MM.1S (cell line): ENCODE measurements at regions not wholly inside any gene's neighbourhood (a gene's known extent, or its start where the extent isn't known, plus 50 kb on each side); places are given as distances from the start of the nearest gene placed in this dataset.

Source experiments
- DNase-seq: peaks from one replicate; pipeline ENCODE4 v3.0.0-alpha.2; 2015
- H2AFZ ChIP-seq: fragments of 300-600 bp; sonication (generic); 2 replicates; pipeline ENCODE4 v1.6.0; 2016; ENCODE audit warnings: antibody characterized with exemption, low read length
- H3F3A ChIP-seq: fragments of 300-600 bp; sonication (generic); 2 replicates; pipeline ENCODE4 v1.6.1; 2016; ENCODE audit warnings: mild to moderate bottlenecking, antibody characterized with exemption, low read length, moderate library complexity, mixed read lengths; ENCODE audit not compliant: insufficient read depth
- H3K27ac ChIP-seq: fragments of 300-600 bp; sonication (generic); 2 replicates; pipeline ENCODE4 v1.5.1; 2016; ENCODE audit warnings: mild to moderate bottlenecking, low read length
- H3K27me3 ChIP-seq: fragments of 300-600 bp; sonication (generic); replicated peaks from 2 replicates; pipeline ENCODE4 v1.6.0; 2016; ENCODE audit warnings: low read length; ENCODE audit not compliant: insufficient read depth
- H3K36me3 ChIP-seq: fragments of 300-600 bp; sonication (generic); replicated peaks from 2 replicates; pipeline ENCODE4 v1.6.1; 2016; ENCODE audit warnings: mild to moderate bottlenecking, low read length, mixed read lengths; ENCODE audit not compliant: insufficient read depth
- H3K4me1 ChIP-seq: fragments of 300-600 bp; sonication (generic); 2 replicates; pipeline ENCODE4 v1.6.1; 2016; ENCODE audit warnings: low read length, mixed read lengths
- H3K4me2 ChIP-seq: fragments of 300-600 bp; sonication (generic); 2 replicates; pipeline ENCODE4 v1.6.0; 2016; ENCODE audit warnings: low read depth, low read length
- H3K4me3 ChIP-seq: fragments of 300-600 bp; sonication (generic); 2 replicates; pipeline ENCODE4 v1.5.1; 2016; ENCODE audit warnings: low read length, mixed read lengths
- H3K79me2 ChIP-seq: fragments of 300-600 bp; sonication (generic); 2 replicates; pipeline ENCODE4 v1.6.1; 2016; ENCODE audit warnings: mixed run types, low read length, mixed read lengths
- H3K9ac ChIP-seq: fragments of 300-600 bp; sonication (generic); 2 replicates; pipeline ENCODE4 v1.6.1; 2016; ENCODE audit warnings: low read length, mixed read lengths
- H3K9me2 ChIP-seq: fragments of 300-600 bp; sonication (generic); replicated peaks from 2 replicates; pipeline ENCODE4 v1.6.1; 2016; ENCODE audit warnings: mild to moderate bottlenecking, low read length, mixed read lengths; ENCODE audit not compliant: insufficient read depth
- H3K9me3 ChIP-seq: fragments of 300-600 bp; sonication (generic); replicated peaks from 2 replicates; pipeline ENCODE4 v1.6.1; 2016; ENCODE audit warnings: mild to moderate bottlenecking, low read length, mixed read lengths; ENCODE audit not compliant: insufficient read depth
- H4K20me1 ChIP-seq: fragments of 300-600 bp; sonication (generic); 2 replicates; pipeline ENCODE4 v1.6.1; 2016; ENCODE audit warnings: mild to moderate bottlenecking, low read length, moderate library complexity, mixed read lengths; ENCODE audit not compliant: insufficient read depth
- EZH2 ChIP-seq: fragments of 300-600 bp; sonication (generic); optimal IDR thresholded peaks from 2 replicates; pipeline ENCODE3; 2017; ENCODE audit warnings: low read depth, mild to moderate bottlenecking, antibody characterized with exemption, low read length, mixed read lengths
- EZH2phosphoT487 ChIP-seq: fragments of 300-600 bp; sonication (generic); IDR thresholded peaks from 2 replicates; pipeline ENCODE4 v1.6.1; 2018; ENCODE audit warnings: antibody characterized with exemption, low read length
- TF ChIP-seq, protein P1 (sequence below): fragments of 300-600 bp; sonication (generic); IDR thresholded peaks from 2 replicates; pipeline ENCODE4 v1.5.1; 2016; ENCODE audit warnings: antibody characterized with exemption, low read length, mixed read lengths

DNA sequence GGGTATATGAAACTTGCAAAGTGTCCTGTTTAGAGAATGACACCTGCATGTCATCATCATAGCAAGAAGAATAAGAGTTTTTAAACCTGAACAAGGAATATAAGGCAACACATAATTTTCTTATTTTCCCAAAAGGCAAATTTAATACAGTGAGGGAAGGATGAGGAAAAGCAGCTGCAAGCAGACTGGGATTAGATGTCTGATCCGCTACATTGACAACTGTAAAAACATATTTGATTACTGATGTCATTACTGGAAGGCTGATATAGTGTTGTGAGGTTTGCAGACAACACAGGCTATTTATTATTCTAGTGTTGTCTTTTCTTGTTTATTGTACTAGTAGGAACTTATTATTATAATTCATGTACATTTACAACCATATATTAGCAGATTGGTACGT lies 528.7 kb downstream of the ZIC1 start:
- H3K79me2 ChIP-seq: no peaks in the 10 kb centered on the region
- H3K9me2 ChIP-seq: no peaks in the 10 kb centered on the region
- H3F3A ChIP-seq: no peaks in the 10 kb centered on the region
- H3K4me1 ChIP-seq: no peaks in the 10 kb centered on the region
- no peak overlapping the region for H3K9ac ChIP-seq
- no peak overlapping the region for H2AFZ ChIP-seq
- no peak overlapping the region for H3K4me2 ChIP-seq
- TF ChIP-seq, protein P1, sequence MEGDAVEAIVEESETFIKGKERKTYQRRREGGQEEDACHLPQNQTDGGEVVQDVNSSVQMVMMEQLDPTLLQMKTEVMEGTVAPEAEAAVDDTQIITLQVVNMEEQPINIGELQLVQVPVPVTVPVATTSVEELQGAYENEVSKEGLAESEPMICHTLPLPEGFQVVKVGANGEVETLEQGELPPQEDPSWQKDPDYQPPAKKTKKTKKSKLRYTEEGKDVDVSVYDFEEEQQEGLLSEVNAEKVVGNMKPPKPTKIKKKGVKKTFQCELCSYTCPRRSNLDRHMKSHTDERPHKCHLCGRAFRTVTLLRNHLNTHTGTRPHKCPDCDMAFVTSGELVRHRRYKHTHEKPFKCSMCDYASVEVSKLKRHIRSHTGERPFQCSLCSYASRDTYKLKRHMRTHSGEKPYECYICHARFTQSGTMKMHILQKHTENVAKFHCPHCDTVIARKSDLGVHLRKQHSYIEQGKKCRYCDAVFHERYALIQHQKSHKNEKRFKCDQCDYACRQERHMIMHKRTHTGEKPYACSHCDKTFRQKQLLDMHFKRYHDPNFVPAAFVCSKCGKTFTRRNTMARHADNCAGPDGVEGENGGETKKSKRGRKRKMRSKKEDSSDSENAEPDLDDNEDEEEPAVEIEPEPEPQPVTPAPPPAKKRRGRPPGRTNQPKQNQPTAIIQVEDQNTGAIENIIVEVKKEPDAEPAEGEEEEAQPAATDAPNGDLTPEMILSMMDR: no peak
- TF ChIP-seq EZH2phosphoT487 (no peak), EZH2 (no peak)
- no peaks in the 10 kb centered on the region for H4K20me1 ChIP-seq
- no peaks in the 10 kb centered on the region for H3K36me3 ChIP-seq
- no peak overlapping the region for H3K4me3 ChIP-seq
- no peak for DNase-seq
- no peaks in the 10 kb centered on the region for H3K27me3 ChIP-seq
- no peaks in the 10 kb centered on the region for H3K9me3 ChIP-seq
- no peak overlapping the region for H3K27ac ChIP-seq

DNA sequence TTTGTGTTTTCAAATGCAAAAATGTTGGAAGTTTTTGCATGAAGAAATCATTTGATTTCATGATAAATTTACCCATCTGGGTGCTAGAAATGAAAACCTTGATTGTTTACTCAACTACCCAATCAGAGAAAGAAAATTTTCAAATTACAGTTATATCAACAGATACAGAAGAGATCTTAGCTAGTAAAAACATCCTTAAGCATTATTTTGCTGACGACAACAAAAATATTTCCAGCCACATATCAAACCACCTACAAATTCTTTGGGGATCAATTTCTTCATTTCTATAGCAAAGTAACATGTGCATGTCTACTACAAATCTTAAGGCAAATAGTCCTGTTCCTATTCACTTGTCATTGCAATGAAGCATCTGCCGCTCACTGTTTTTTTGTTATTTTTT lies 530.3 kb downstream of the ZIC1 start:
- Histone ChIP-seq H2AFZ (no peak overlapping the region), H3K9ac (no peak overlapping the region), H3F3A (no peaks in the 10 kb centered on the region), H3K36me3 (no peaks in the 10 kb centered on the region), H3K4me3 (no peak overlapping the region), H3K27me3 (no peaks in the 10 kb centered on the region), H3K27ac (no peak overlapping the region), H3K9me3 (no peaks in the 10 kb centered on the region), H3K4me1 (no peaks in the 10 kb centered on the region), H3K79me2 (no peaks in the 10 kb centered on the region), H3K4me2 (no peak overlapping the region), H4K20me1 (no peaks in the 10 kb centered on the region), H3K9me2 (no peaks in the 10 kb centered on the region)
- TF ChIP-seq EZH2phosphoT487 (no peak), EZH2 (no peak)
- TF ChIP-seq, protein P1: no peak
- DNase-seq: no peak

DNA sequence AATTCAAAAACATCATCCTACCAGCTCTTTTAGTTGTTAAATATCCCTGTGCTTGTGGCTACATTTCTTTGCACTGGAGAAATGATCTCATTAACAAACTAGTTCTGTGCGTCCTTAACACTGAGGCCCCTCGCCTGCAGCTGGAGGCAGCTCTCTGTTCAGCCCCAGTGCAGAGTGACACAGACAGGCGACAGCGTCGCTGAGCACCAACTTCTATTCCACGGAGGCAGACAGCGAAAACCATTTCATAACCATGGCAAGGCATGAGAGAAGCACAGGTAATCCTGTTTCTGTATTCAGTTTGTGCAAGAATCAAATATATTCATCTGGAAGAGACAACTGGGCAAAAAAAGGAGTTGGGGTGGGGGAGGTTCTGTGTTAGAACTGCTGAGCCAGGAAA lies 530.7 kb downstream of the ZIC1 start:
- H3K27me3 ChIP-seq: no peaks in the 10 kb centered on the region
- no peak overlapping the region for H3K9ac ChIP-seq
- no peaks in the 10 kb centered on the region for H3K36me3 ChIP-seq
- no peaks in the 10 kb centered on the region for H3K9me3 ChIP-seq
- no peak overlapping the region for H3K4me3 ChIP-seq
- no peak overlapping the region for H2AFZ ChIP-seq
- H3K79me2 ChIP-seq: no peaks in the 10 kb centered on the region
- H3K4me2 ChIP-seq: no peak overlapping the region
- no peaks in the 10 kb centered on the region for H3K4me1 ChIP-seq
- H4K20me1 ChIP-seq: no peaks in the 10 kb centered on the region
- TF ChIP-seq EZH2 (no peak), EZH2phosphoT487 (no peak)
- TF ChIP-seq, protein P1: no peak
- no peaks in the 10 kb centered on the region for H3F3A ChIP-seq
- no peak overlapping the region for H3K27ac ChIP-seq
- DNase-seq: no peak
- H3K9me2 ChIP-seq: no peaks in the 10 kb centered on the region
